ENCODE measurements at regions not wholly inside any gene's neighbourhood (a gene's known extent, or its start where the extent isn't known, plus 50 kb on each side); places are given as distances from the start of the nearest gene placed in this dataset.

DNA sequence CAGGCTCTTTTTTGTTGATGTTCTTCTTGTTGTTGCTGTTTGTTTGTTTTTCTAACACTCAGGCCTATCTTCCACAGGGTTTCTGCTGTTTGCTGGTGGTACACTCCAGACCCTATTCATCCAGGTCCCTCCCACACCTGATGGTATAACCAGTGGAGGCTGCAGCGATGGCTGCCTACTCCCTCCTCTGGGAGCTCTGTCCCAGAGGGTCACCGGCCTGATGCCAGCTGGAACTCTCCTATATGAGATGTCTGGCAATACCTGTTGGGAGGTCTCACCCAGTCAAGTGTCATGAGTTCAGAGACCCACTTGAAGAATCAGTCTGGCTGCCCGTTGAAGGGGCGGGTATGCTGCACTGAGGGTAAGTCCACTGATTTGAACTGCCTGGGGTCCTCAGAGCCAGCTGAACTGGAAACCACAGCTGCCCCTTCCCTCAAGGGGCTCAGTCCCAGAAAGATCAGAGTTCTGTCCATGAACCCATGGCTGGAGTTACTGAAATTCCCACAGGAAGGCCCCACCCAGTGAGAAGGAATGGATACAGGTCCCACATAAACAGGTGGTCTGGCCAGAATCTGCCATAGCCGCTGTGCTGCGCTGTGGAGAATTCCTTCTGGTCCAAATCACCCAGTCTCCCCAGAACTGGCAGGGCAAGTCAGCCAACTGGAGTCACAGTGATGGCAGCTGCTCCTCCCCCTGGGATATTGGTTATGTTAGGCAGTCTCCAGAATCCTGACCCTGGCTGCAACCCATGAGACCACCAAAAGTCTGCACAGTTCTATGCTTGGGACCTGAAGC, 664.4 kb downstream of the FRK start:
- no peak for DNase-seq

DNA sequence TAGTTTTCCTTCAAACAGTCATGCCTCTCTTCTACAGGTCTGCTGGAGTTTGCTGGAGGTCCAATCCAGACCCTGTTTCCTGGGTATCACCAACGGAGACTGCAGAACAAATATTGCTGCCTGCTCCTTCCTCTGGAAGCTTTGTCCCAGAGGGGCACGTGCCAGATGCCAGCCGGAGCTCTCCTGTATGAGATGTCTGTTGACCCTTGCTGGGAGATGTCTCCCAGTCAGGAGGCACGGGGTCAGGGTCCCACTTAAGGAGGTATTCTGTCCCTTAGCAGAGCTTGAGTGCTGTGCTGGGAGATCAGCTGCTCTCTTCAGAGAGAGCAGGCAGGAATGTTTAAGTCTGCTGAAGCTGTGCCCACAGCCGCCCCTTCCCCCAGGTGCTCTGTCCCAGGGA, 666.9 kb downstream of the FRK start:
- DNase-seq, result no peak

DNA sequence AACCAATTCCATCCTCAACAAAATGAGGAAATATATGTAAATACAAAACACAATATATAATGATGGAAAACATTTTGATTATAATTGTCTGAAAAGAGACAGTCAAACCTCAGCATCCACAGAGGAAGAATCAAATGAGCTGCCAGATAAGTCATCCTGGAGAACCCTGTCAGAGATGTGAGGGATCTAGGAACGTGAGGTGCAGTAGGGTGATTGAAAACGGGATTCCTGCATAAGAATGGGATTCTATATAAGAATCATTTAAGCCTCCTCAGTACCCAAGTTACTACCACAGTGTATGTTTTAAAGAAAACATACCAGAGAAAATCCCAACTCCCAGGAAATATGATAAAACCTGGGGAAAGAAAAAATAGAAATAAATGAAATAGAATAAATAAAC, 690.5 kb downstream of the FRK start:
- no peak for DNase-seq

DNA sequence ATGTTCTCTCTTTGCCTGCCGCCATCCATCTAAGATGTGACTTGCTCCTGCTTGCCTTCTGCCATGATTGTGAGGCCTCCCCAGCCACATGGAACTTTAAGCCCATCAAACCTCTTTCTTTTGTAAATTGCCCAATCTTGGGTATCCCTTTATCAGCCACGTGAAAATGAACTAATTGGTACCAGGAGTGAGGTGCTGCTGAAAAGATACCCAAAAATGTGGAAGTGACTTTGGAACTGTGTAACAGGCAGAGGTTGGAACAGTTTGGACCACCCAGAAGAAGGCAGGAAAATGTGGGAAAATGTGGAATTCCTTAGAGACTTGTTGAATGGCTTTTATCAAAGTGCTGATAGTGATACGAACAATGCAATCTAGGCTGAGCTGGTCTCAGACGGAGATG, 694.9 kb downstream of the FRK start:
- no peak for DNase-seq

DNA sequence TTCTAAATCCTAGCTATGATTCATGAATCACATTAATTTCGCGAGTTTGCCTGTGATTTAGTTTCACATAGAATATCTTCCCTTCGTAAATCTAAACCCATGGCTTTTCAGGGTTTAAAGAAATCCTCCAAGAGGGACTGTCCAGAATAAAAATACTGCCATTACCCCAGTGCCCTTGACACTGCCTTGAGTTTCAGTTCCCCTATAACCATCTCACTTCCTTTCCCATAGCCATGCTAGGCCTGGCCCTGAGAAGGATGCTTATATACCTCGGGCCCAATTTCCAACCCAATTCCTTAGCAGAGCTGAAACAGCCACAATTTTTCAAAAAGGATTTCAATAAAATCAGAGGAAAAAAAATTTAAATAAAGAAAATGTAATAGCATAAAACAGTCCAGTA, 697.3 kb downstream of the FRK start:
- no peak for DNase-seq

DNA sequence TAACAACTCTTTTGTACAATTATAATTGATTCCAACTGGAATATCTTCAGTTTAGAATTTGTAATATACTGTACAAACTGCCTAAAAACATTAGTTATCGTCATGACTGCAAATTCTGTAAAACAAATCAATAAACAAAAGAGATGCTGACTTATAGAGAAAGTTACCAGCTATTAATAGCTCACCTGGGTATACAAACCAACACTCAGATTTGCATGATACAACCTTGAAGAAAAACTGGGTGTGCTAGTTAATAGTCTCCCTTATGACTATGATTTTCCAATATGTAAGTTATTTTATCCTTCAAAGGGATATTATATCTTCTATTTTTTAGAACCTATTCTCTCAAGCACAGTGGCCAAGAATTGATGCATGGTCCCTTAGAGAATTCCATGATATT, 698.5 kb downstream of the FRK start:
- DNase-seq, result no peak

DNA sequence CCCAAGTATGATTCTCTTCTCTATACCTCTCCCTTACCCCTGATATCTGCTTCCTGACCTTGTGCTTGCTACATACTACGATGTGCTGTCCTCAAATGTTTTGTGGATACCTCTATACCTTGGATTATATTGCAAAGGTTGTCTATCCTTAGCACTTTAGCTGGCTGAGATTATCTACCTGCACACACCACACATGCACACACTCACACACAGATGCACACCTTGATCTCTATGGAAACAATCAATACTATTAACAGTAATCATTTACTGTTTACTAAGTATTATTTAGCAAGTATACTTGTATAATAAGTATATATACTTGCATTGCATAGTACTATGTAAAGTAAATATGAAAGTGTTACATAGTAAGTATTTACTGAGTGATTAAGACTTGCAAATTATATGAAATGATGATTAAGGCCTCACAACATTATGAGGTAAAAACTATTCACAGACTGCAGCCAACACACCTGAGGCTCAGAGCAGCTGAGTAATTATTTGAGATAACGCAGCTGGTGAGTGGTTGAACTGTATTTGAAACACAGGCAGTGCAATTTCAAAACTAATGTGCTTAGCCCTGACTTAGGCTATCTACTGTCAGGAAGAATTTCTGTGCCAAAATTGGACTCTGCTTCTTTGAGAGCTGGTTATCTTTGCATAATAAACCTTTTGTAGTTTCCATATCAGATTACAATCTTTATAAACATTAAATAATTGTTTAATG, 699.9 kb downstream of the FRK start:
- no peak for DNase-seq

DNA sequence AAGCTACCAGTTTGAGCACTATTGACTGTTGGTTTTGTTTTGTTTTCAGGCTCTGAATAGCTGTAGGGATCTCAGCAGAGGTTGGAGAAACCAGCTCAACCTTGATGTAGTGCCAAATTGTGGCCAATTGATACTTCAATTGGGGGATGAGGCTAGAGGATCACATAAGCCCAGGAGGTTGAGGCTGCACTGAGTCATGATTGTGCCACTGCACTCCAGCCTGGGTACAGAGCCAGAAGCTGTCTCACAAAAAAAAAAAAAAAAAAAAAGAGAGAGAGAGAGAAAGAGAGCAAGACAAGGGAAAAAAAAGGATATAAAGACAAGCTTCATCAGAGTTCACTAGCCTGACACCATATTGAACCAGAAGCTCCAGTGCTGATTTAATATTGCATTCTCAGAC, 702.1 kb downstream of the FRK start:
- DNase-seq, result no peak

DNA sequence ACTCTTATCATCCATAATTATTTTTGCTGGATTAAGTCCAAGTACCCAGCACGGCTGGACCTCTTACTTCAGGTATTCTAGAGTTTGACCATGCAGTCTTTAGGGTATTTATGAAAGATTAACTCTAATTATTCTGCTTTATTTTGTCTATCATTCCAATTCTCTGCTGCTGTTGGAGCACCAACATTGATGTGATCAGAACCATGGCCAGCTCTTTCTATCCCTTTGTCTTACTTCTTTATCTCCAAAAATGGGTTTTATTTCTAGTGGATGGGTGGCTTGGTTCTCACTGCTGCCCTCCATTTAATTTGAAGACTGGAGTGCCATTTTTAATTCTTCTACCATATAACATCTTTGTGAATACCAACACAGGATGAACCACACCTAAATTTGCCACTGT, 704.3 kb downstream of the FRK start:
- DNase-seq, result no peak

DNA sequence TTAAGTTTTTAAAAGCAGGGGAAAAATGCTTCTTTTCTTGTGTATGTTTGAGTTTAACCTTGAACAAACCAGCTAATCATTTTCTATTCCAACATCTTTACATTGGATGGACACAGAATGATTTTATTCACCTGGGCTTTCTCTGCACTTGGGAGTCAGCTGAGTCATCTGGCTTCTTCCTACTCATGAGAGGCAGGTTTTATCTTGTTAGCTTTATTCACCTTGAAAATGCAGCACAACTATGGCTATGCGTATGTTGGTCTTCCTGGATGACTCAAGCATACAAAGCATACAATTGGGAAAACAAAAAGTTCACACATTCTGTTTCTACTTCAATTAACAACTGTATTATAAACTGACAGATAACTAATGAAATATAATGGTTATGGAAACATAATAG, 737.7 kb downstream of the FRK start:
- no peak for DNase-seq

DNA sequence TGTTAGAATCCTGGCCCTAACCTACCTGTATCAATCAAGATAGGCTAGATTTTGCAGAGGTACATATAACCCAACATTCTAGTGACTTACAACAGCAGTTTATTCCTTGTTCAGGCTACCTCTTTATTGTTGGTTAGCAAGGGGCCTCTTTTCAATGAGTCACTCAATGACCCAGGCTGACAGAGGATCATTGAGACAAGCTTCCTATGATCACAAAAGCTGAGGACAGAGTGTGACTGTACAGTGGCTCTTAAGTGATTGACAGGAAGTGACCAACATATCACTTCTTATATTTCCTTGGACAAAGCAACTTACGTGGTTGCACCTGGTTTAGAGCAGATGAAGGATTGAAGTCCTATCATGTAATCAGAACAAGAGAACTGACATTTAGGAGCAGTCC, 740.9 kb downstream of the FRK start:
- DNase-seq, result no peak

DNA sequence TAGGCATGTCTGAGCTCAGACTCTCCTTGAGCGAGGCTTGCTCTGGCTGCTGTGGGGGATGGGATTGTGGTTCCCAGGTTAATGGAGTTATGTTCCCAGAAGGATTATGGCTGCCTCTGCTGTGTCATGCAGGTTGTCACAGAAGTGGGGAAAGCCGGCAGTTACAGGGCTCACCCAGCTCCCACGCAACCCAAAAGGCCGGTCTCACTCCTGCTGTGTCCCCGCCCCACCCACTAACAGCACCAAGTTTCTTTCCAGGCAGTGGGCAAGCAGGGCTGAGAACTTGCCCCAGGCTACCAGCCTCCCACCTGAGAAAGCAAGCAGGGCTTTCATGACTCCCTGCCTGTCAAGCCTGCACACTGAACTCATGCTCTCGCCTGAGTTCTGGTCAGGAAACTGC, 750.5 kb downstream of the FRK start:
- DNase-seq, result no peak

DNA sequence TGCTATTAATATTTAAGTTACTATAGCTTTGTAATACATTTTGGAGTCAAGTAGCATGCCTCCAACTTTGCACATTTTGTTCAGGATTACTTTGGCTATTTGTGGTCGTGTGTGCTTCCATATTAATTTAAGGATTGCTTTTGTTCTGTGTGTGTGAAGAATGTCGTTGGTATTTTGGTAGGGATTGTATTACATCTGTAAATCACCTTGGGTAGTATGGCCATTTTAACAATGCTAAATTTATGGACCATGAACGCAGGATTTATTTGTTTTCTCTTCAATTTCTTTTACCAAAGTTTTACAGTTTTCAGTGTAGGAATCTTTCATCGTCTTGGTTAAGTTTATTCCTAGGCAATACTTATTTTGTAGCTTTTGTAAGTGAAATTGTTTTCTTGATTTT, 758.0 kb downstream of the FRK start:
- no peak for DNase-seq

DNA sequence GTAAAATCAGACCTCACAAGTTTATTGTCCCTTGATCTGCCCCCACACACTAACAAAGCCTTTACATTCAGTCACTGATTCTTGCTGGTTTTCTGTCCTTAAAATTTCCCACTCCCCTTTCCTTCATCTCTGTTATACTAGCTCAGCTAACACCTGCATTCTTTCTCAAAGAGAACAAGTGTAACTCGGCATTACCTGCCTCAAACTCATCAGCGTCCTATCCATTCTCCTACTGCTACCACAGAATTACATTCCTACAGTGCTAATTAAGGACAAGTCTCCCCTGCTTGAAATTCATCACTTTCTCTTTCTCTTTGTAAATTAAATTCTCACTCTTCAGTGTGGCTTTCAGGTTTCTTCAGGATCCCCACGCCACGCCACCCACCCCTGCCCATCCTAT, 773.2 kb downstream of the FRK start:
- DNase-seq, result no peak

DNA sequence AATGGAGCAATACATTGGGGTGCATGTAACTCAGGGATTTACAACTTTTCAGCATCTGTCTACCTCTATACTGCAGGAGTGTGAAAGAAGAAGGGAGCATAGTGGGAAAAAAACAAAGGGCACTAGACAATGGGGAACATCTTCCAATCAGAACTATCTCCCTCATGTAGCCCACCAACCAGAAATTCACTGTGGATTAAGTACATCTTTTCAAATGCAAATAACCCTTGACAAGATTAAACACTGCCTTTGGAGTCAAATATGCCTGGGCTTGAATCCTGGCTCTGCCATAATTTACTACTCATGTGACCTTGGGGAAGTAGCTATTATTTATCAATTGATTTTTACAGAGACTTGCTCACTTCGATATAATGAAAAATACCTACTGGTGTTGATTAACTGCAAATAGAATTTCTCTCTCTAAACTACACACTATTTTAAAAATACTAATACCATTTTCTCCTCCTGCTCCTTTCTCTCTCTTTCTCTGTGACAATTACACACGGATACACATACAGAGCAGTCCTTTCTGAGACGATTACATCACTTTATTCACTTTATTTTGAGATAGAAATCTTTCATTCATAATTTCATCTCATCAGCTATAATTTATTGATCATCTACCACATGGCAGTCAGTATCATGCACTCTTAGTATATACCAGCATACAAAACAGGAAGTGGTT, 783.7 kb downstream of the FRK start:
- no peak for DNase-seq

DNA sequence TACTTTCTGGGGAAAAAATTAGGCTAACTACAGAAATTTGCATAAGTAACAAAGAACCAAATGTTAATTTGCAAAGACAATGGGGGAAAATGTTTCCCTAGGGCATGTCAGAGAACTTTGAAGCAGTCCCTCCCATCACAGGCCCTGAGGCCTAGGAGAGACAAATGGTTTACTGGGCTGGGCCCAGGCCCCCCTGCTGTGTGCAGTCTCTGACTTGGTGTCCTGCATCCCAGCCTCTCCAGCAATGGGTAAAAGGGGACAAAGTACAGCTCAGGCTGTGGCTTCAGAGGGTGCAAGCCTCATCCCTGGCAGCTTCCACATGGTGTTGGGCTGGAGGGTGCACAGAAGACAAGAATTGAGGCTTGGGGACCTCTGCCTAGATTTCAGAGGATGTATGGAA, 788.4 kb downstream of the FRK start:
- no peak for DNase-seq

DNA sequence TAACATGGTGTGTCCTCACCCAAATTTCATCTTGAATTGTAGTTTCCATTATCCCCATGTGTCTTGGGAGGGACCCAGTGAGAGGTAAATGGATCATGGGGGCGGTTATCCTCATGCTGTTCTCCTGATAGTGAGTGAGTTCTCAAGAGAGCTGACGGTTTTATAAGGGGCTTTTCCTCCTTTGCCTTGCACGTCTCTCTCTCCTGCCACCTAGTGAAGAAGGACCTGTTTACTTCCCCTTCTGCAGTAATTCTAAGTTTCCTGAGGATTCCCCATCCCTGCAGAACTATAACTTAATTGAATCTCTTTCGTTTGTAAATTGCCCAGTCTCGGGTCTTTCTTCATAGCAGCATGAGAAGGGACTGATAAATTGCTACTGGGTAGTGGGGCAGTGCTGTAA, 789.3 kb downstream of the FRK start:
- no peak for DNase-seq

DNA sequence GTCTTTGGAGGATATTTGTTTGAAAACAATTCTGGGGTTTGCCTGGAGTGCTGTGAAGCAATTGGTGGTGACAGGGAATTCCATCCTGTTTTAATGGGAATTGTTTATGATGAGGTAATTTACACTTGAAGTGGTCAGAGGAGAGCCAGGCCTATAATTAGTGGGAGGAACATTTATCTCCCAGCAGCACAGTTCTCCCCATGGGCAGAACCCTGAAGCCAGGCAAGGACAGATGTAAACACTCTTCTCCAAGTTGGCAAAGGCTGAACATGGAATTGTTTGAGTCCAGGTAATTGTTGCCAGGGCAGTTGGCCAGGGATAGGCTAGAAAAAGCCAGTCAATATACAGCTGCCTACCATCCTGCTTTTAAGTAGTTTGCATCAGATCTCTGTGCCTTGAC, 789.7 kb downstream of the FRK start:
- DNase-seq, result no peak

DNA sequence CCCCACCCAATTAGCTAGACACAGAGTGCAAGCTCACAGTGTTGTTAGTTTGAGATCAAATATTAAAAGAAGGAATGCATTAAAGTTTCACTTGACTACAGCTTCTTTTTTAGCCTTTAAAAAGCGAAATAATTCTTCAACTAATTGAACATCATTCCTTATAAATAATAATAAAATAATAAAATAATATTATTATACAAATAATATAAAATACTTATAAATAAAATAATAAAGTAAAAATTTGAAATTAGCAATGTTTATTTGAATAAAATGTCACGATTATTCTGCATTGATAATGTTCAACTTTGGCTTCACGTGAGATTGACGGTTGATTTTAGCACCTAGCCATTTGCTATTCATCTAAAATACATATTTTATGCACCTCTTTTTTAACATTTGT, 819.3 kb downstream of the FRK start:
- DNase-seq, result no peak

DNA sequence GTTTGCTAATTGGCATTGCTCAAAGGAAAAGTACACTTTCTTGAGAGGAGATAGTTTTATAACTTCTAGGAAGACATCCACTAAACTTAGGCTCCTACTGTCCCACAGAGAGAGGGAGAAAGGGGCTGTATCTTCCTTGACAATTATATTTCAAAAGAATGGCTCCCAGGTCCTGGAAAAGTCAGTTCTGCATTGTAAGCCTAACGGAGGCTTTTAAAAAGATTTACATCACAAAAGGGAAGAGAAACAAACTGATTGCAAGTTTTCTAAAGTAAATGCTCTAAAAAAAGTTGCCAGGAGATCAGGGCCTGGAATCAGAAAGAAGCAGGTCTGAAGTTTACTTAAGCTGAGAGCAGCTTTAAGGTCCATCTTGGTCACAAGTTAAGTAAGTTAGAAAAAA, 839.5 kb downstream of the FRK start:
- DNase-seq, result no peak

DNA sequence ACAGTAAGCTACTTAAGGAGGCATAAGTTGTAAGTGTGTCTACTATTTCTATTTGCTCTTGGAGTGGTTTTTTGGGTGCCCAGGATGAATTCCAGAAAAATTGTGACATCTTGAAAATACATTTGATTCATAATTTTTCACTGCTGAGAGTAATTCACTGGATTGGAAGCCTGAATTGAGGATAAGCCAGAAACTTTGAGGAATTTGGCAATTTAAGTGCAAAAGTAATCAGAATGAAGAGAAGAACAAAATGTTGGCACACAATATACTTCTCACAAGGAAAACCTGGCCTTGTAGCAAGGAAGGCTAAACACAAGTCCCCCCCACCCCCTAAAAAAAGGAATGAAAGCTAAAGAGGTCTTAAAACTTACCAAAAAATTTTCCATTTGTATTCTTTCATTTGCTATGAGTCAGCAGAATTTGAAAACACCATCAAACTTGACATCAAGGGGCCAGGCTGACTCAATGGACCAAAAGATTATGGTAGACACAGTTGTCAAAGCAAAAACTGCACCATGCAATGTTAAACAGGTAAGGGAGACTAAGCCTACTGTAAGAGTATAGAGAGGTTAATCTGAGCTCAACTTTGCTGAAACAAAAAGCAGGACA, 840.0 kb downstream of the FRK start:
- DNase-seq, result no peak

DNA sequence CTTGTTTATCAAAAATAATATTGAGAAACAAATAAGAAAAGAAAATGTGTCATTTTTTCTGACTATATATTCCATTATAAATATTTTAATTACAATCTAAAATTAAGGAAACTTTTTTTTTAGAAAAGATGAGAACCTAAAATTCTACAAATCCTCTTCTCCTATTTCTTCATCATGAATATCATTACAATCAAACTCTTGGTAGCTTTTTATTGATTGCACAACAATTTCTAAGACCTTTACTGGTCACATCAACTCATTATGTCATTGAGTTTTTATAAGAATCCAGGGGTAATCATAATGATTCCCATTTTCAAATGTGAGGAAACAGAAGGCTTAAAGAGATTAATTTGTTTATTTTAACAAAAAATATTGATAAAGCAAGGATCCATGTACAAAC, 841.0 kb downstream of the FRK start:
- no peak for DNase-seq

DNA sequence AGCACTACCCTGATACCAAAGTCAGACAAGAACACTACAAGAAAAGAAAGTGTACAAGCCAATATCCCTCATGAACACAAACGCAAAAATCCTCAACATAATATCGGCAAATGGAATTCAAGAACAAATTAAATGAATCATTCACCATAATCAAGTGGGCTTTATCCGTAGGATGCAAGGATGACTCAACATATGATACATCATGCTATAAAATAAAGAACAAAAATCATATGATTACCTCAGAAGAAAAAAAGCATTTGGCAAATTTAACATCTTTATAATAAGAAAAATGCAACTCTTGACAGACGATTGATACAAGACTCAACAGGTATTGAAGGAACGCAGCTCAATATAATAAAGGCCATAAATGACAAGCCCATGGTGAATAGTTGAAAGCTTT, 843.9 kb downstream of the FRK start:
- no peak for DNase-seq

DNA sequence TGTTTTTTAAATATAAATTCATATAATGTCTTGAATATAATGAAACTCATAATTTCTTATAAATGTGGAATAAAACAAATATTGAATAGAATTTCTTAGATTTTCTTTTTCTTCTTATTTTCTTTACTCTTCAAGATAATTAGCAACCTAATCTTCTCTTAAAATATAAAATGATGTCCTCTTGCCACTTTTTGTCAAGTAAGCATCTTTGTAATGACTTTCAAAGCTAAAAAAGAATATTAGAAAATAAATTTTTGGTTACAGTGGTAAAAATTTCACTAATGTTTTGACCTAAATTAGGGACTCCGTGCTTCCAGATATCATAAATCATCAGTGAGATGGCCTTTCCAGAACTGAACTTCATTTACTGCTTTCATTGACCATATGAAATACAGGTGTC, 846.4 kb downstream of the FRK start:
- no peak for DNase-seq
